ENCODE measurements at regions not wholly inside any gene's neighbourhood (a gene's known extent, or its start where the extent isn't known, plus 50 kb on each side); places are given as distances from the start of the nearest gene placed in this dataset.

DNA sequence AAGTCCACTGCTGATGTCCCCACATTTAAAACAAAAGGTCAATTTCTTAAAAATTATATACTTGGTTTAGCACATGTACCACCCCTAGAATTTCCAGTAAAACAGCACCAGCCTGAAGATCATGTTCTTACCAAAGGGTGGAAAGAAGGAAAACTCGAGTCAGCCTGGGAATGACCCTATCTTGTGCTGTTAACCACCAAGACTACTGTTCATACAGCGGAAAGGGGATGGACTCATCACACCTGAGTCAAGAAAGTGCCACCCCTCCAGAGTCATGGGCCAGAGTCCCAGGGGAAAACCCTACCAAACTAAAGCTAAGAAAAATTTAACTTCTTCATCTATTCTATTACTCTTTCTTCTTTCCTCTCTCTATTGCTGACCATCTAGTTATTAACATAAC, 113.6 kb upstream of the PPM1J start:
- TF ChIP-seq, protein P1, sequence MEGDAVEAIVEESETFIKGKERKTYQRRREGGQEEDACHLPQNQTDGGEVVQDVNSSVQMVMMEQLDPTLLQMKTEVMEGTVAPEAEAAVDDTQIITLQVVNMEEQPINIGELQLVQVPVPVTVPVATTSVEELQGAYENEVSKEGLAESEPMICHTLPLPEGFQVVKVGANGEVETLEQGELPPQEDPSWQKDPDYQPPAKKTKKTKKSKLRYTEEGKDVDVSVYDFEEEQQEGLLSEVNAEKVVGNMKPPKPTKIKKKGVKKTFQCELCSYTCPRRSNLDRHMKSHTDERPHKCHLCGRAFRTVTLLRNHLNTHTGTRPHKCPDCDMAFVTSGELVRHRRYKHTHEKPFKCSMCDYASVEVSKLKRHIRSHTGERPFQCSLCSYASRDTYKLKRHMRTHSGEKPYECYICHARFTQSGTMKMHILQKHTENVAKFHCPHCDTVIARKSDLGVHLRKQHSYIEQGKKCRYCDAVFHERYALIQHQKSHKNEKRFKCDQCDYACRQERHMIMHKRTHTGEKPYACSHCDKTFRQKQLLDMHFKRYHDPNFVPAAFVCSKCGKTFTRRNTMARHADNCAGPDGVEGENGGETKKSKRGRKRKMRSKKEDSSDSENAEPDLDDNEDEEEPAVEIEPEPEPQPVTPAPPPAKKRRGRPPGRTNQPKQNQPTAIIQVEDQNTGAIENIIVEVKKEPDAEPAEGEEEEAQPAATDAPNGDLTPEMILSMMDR (IDR thresholded peaks at IDR 0.05) = no peak
- TF ChIP-seq EZH2 (IDR thresholded peaks at IDR 0.05) = no peak
- TF ChIP-seq EZH2phosphoT487 (IDR thresholded peaks at IDR 0.05) = no peak
